Peyer's patch (tissue), 4 donors: ENCODE measurements at regions not wholly inside any gene's neighbourhood (a gene's known extent, or its start where the extent isn't known, plus 50 kb on each side); places are given as distances from the start of the nearest gene placed in this dataset.
A peak's percentile ranks its signal among the peaks of the same experiment; 100 is the strongest.

Experiments used
- DNase-seq, 3 donors: peaks; one replicate each; pipeline ENCODE4 v3.0.0-alpha.2; 2017 to 2019
- H3K27ac ChIP-seq, 4 donors: fragments of 200-600 bp; sonication (generic); one replicate each; pipeline ENCODE4 v1.5.1; 2016 to 2019
- H3K27me3 ChIP-seq, 2 donors: fragments of 200-600 bp; sonication (generic); one replicate each; pipeline ENCODE4 v1.5.1; 2019
- H3K36me3 ChIP-seq, 3 donors: fragments of 200-600 bp; sonication (generic); one replicate each; pipeline ENCODE4 v1.5.1; 2016 to 2019
- H3K4me1 ChIP-seq, 4 donors: fragments of 200-600 bp; sonication (generic); one replicate each; pipeline ENCODE4 v1.5.1; 2016 to 2019
- H3K4me3 ChIP-seq, 4 donors: fragments of 200-600 bp; sonication (generic); 1 replicate in 3 of 4; 2 replicates in 1 of 4; pipeline ENCODE4 v1.5.1; 2016 to 2019; ENCODE audit warnings: mild to moderate bottlenecking in 1 of 4
- H3K9me3 ChIP-seq, 4 donors: fragments of 200-600 bp; sonication (generic); one replicate each; pipeline ENCODE4 v1.5.1; 2016 to 2019; ENCODE audit warnings: mild to moderate bottlenecking in 1 of 4
- CTCF ChIP-seq, 6 experiments: fragments of 450-650 bp in 4 of 6; fragments of 200-600 bp in 2 of 6; sonication (generic) in 1 of 6; IDR thresholded peaks; one replicate each; pipeline ENCODE4 v1.5.1; 2017 to 2019; ENCODE audit warnings: antibody characterized with exemption in 6 of 6, mild to moderate bottlenecking in 3 of 6, moderate library complexity in 1 of 6
- POLR2A ChIP-seq, 2 donors: fragments of 450-650 bp; IDR thresholded peaks; one replicate each; pipeline ENCODE4 v1.5.1; 2017; ENCODE audit warnings: antibody characterized with exemption in 2 of 2, mild to moderate bottlenecking in 2 of 2, moderate library complexity in 2 of 2

- no peaks in the 10 kb centered on the region for H3K4me1 ChIP-seq
- TF ChIP-seq POLR2A (IDR thresholded peaks at IDR 0.05) (no peak), CTCF (IDR thresholded peaks at IDR 0.05) (no peak)
- H3K36me3 ChIP-seq: no peaks in the 10 kb centered on the region
- no peak overlapping the region for H3K4me3 ChIP-seq
- DNase-seq: peak in 2 of 3 donors; percentile 55 to 69
- H3K27me3 ChIP-seq: no peaks in the 10 kb centered on the region
- no peak overlapping the region for H3K27ac ChIP-seq
- no peaks in the 10 kb centered on the region for H3K9me3 ChIP-seq
These were observed 57.7 kb upstream of the CD83 start for GRCh38 chr6:14059791-14060436.

GRCh38 chr6:14060971-14061370, 56.6 kb upstream of the CD83 start:
- no peak overlapping the region for H3K4me3 ChIP-seq

GRCh38 chr6:14061643-14062042, 55.9 kb upstream of the CD83 start:
- Histone ChIP-seq H3K4me3 (no peak overlapping the region), H3K9me3 (no peaks in the 10 kb centered on the region), H3K4me1 (no peaks in the 10 kb centered on the region), H3K27me3 (no peaks in the 10 kb centered on the region), H3K27ac (no peak overlapping the region), H3K36me3 (no peaks in the 10 kb centered on the region)
- no peak for TF ChIP-seq POLR2A (IDR thresholded peaks at IDR 0.05)
- no peak for TF ChIP-seq CTCF (IDR thresholded peaks at IDR 0.05)
- no peak for DNase-seq

More at GRCh38 chr6:14060971-14061370, 56.6 kb upstream of the CD83 start:
- no peaks in the 10 kb centered on the region for H3K4me1 ChIP-seq
- H3K9me3 ChIP-seq: no peaks in the 10 kb centered on the region
- H3K27me3 ChIP-seq: no peaks in the 10 kb centered on the region
- H3K36me3 ChIP-seq: no peaks in the 10 kb centered on the region
- no peak for TF ChIP-seq CTCF (IDR thresholded peaks at IDR 0.05)
- no peak for TF ChIP-seq POLR2A (IDR thresholded peaks at IDR 0.05)
- H3K27ac ChIP-seq: no peak overlapping the region
- no peak for DNase-seq

GRCh38 chr6:14062345-14063029, 55.1 kb upstream of the CD83 start:
- no peaks in the 10 kb centered on the region for H3K36me3 ChIP-seq
- no peaks in the 10 kb centered on the region for H3K27me3 ChIP-seq
- no peaks in the 10 kb centered on the region for H3K4me1 ChIP-seq
- no peak for DNase-seq
- H3K9me3 ChIP-seq: no peaks in the 10 kb centered on the region
- H3K4me3 ChIP-seq: no peak overlapping the region
- no peak overlapping the region for H3K27ac ChIP-seq
- TF ChIP-seq POLR2A (IDR thresholded peaks at IDR 0.05) (no peak), CTCF (IDR thresholded peaks at IDR 0.05) (no peak)

- Histone ChIP-seq H3K27ac (no peak overlapping the region), H3K4me3 (no peak overlapping the region), H3K9me3 (no peaks in the 10 kb centered on the region), H3K27me3 (no peaks in the 10 kb centered on the region), H3K4me1 (no peaks in the 10 kb centered on the region), H3K36me3 (no peaks in the 10 kb centered on the region)
- no peak for DNase-seq
- TF ChIP-seq POLR2A (IDR thresholded peaks at IDR 0.05) (no peak), CTCF (IDR thresholded peaks at IDR 0.05) (no peak)
These were observed 53.8 kb upstream of the CD83 start for GRCh38 chr6:14063756-14064155.
